IMR-90 (cell line): ENCODE measurements at regions not wholly inside any gene's neighbourhood (a gene's known extent, or its start where the extent isn't known, plus 50 kb on each side); places are given as distances from the start of the nearest gene placed in this dataset.

Experiments
- ATAC-seq: fragments of 200-7000 bp; cut with Tn5 transposase; 2 replicates; pipeline ENCODE4 v1.9.1; 2020; ENCODE audit warnings: low read depth, mild to moderate bottlenecking, moderate library complexity
- BruUV-seq: library from RNA; stranded (reverse); fragments of 400-500 nt; replicated peaks from 2 replicates; lab custom pipeline; 2021; lab: Mats Ljungman, UMichigan
- CTCF ChIA-PET: fragments of 300-600 bp; formaldehyde crosslinking; extraction: SDS; loops from one replicate; lab custom pipeline; 2021; ENCODE audit warnings: antibody characterized with exemption; lab: Yijun Ruan, JAX
- POLR2A ChIA-PET: fragments of 300-600 bp; sonication (Branson Sonifier 250); formaldehyde crosslinking; loops from one replicate; lab custom pipeline; 2022; ENCODE audit warnings: antibody characterized with exemption; ENCODE audit not compliant: unreplicated experiment; lab: Charles Lee
- DNase-seq: peaks from one replicate; pipeline ENCODE4 v3.0.0; 2013
- H2AFZ ChIP-seq: replicated peaks from 2 replicates; pipeline ENCODE3; 2013; ENCODE audit warnings: low read length, mild to moderate bottlenecking; ENCODE audit not compliant: poor library complexity
- H2AK5ac ChIP-seq: 2 replicates; pipeline ENCODE4 v1.6.1; 2013; ENCODE audit warnings: low read depth, low read length, inconsistent platforms
- H2AK9ac ChIP-seq: replicated peaks from 2 replicates; pipeline ENCODE3; 2013; ENCODE audit warnings: mild to moderate bottlenecking, low read depth, low read length, moderate library complexity; ENCODE audit not compliant: poor library complexity
- H2BK120ac ChIP-seq: 2 replicates; pipeline ENCODE4 v1.6.1; 2013; ENCODE audit warnings: low read depth, low read length, inconsistent platforms
- H2BK15ac ChIP-seq: 3 replicates; pipeline ENCODE4 v1.6.1; 2013; ENCODE audit warnings: low read depth, low read length, inconsistent platforms
- H2BK20ac ChIP-seq: 2 replicates; pipeline ENCODE4 v1.6.1; 2013; ENCODE audit warnings: low read depth, mild to moderate bottlenecking, inconsistent platforms, low read length, moderate library complexity
- H2BK5ac ChIP-seq: 2 replicates; pipeline ENCODE4 v1.6.1; 2013; ENCODE audit warnings: mild to moderate bottlenecking, low read depth, low read length, inconsistent platforms; ENCODE audit not compliant: poor library complexity, severe bottlenecking
- H3K14ac ChIP-seq: replicated peaks from 2 replicates; pipeline ENCODE4 v1.6.1; 2013; ENCODE audit warnings: low read depth, low read length, inconsistent platforms
- H3K18ac ChIP-seq: 2 replicates; pipeline ENCODE4 v1.6.1; 2013; ENCODE audit warnings: low read depth, low read length, control low read depth
- H3K23ac ChIP-seq: 2 replicates; pipeline ENCODE4 v1.6.1; 2013; ENCODE audit warnings: low read depth, low read length, inconsistent platforms
- H3K27ac ChIP-seq: 2 replicates; pipeline ENCODE4 v1.5.1; 2013; ENCODE audit warnings: mild to moderate bottlenecking, control low read depth, low read length; ENCODE audit not compliant: insufficient read depth
- H3K27me3 ChIP-seq: 2 replicates; pipeline ENCODE4 v1.6.1; 2013; ENCODE audit warnings: low read length; ENCODE audit not compliant: control insufficient read depth, insufficient read depth
- H3K36me3 ChIP-seq: 2 replicates; pipeline ENCODE4 v1.6.1; 2013; ENCODE audit warnings: low read length, mixed read lengths; ENCODE audit not compliant: control insufficient read depth, insufficient read depth
- H3K4ac ChIP-seq: 2 replicates; pipeline ENCODE4 v1.6.1; 2013; ENCODE audit warnings: low read depth, low read length, inconsistent platforms
- H3K4me1 ChIP-seq: 2 replicates; pipeline ENCODE4 v1.6.1; 2013; ENCODE audit warnings: low read length, mixed read lengths; ENCODE audit not compliant: control insufficient read depth, insufficient read depth
- H3K4me2 ChIP-seq: 2 replicates; pipeline ENCODE4 v1.6.1; 2013; ENCODE audit warnings: low read depth, mild to moderate bottlenecking, control low read depth, low read length, moderate library complexity
- H3K4me3 ChIP-seq: 2 replicates; pipeline ENCODE4 v1.5.1; 2013; ENCODE audit warnings: low read depth, mild to moderate bottlenecking, control low read depth, low read length, moderate library complexity; ENCODE audit not compliant: insufficient read depth
- H3K56ac ChIP-seq: 2 replicates; pipeline ENCODE4 v1.6.1; 2013; ENCODE audit warnings: low read length, inconsistent platforms; ENCODE audit not compliant: insufficient read depth; ENCODE audit errors: extremely low read depth
- H3K79me1 ChIP-seq, 2 experiments: 2 replicates each; pipeline ENCODE4 v1.6.1; 2013; ENCODE audit warnings: low read length in 2 of 2, inconsistent platforms in 1 of 2, low read depth in 1 of 2
- H3K9ac ChIP-seq: 2 replicates; pipeline ENCODE4 v1.6.1; 2013; ENCODE audit warnings: low read depth, low read length, control low read depth
- H3K9me1 ChIP-seq: 2 replicates; pipeline ENCODE4 v1.6.1; 2013; ENCODE audit warnings: low read length, inconsistent platforms; ENCODE audit not compliant: insufficient read depth
- H3K9me3 ChIP-seq: 2 replicates; pipeline ENCODE4 v1.6.1; 2013; ENCODE audit warnings: low read length; ENCODE audit not compliant: control insufficient read depth, insufficient read depth
- H4K20me1 ChIP-seq: 2 replicates; pipeline ENCODE4 v1.6.1; 2013; ENCODE audit warnings: low read length, inconsistent platforms; ENCODE audit not compliant: insufficient read depth
- H4K5ac ChIP-seq: 2 replicates; pipeline ENCODE4 v1.6.1; 2013; ENCODE audit warnings: mild to moderate bottlenecking, low read depth, low read length, control low read depth
- H4K8ac ChIP-seq, 2 experiments: 2 replicates each; pipeline ENCODE4 v1.6.1; 2013; ENCODE audit warnings: low read depth in 2 of 2, low read length in 2 of 2, control low read depth in 1 of 2, inconsistent platforms in 1 of 2
- H4K91ac ChIP-seq: 2 replicates; pipeline ENCODE4 v1.6.1; 2013; ENCODE audit warnings: low read depth, low read length, inconsistent platforms; ENCODE audit not compliant: insufficient read depth
- CEBPB ChIP-seq: IDR thresholded peaks from 2 replicates; pipeline ENCODE4 v1.6.1; 2012; ENCODE audit warnings: low read depth, low read length, improper control_type of control experiment
- CHD1 ChIP-seq: IDR thresholded peaks from 2 replicates; pipeline ENCODE4 v1.6.1; 2012; ENCODE audit warnings: low read depth, low read length, improper control_type of control experiment
- FOS ChIP-seq: fragments of 150-350 bp; IDR thresholded peaks from 2 replicates; pipeline ENCODE4 v1.6.1; 2016; ENCODE audit warnings: low read depth, low read length
- MAZ ChIP-seq: IDR thresholded peaks from 2 replicates; pipeline ENCODE4 v1.6.1; 2012; ENCODE audit warnings: low read depth, mild to moderate bottlenecking, low read length, improper control_type of control experiment, moderate library complexity, borderline replicate concordance
- MXI1 ChIP-seq: IDR thresholded peaks from 2 replicates; pipeline ENCODE4 v1.6.1; 2012; ENCODE audit warnings: low read depth, mild to moderate bottlenecking, low read length, moderate library complexity, borderline replicate concordance
- NFE2L2 ChIP-seq: fragments of 150-350 bp; IDR thresholded peaks from 2 replicates; pipeline ENCODE4 v1.6.1; 2016; ENCODE audit warnings: low read depth, mild to moderate bottlenecking, low read length
- RAD21 ChIP-seq: IDR thresholded peaks from 2 replicates; pipeline ENCODE4 v1.6.1; 2012; ENCODE audit warnings: low read length, improper control_type of control experiment
- RFX5 ChIP-seq: IDR thresholded peaks from 2 replicates; pipeline ENCODE4 v1.8.0; 2012; ENCODE audit warnings: low read depth, mild to moderate bottlenecking, low read length, moderate library complexity
- WGBS, 2 experiments: methylation state at CpG; one replicate each; pipeline versions ENCODE4 v1.1.5 to v1.1.7; 2013; ENCODE audit warnings: missing lambda C conversion rate in 2 of 2; ENCODE audit not compliant: insufficient read length in 1 of 2; ENCODE audit errors: extremely low coverage in 2 of 2; 5-methylcytosine and 5-hydroxymethylcytosine counted together
- dilution Hi-C: fragments of 300-500 bp; cut with HindIII; formaldehyde crosslinking; loops from one replicate; pipeline ENCODE4 v1.14.3; 2018; ENCODE audit warnings: low sequenced_read_pairs; ENCODE audit not compliant: unreplicated experiment
- in situ Hi-C: fragments of 300-500 bp; cut with MboI; formaldehyde crosslinking; loops from 3 replicates; pipeline ENCODE4 v1.14.3; 2019; ENCODE audit warnings: low sequenced_read_pairs, inconsistent platforms, mixed read lengths
- intact Hi-C: fragments of 100-400 bp; cut with micrococcal nuclease; formaldehyde crosslinking; loops from 2 replicates; pipeline ENCODE4 v1.10.0; 2022

- no peaks in the 10 kb centered on the region for H3K9me1 ChIP-seq
- no peaks in the 10 kb centered on the region for H4K20me1 ChIP-seq
- dilution Hi-C loops: no loop called here
- H3K36me3 ChIP-seq: no peaks in the 10 kb centered on the region
- H3K4me3 ChIP-seq: no peak overlapping the region
- no peaks in the 10 kb centered on the region for H3K4me1 ChIP-seq
- H3K23ac ChIP-seq: no peak overlapping the region
- 60% methylated on average over 2 of the region's 5 CpGs; no CpG with 5 or more reads in 1 of the 2 experiments for WGBS, 2 experiments
- H2AK5ac ChIP-seq: no peak overlapping the region
- intact Hi-C loops: no loop called here
- no peak overlapping the region for H3K4ac ChIP-seq
- H3K9me3 ChIP-seq: no peaks in the 10 kb centered on the region
- no peaks in the 10 kb centered on the region for H3K79me1 ChIP-seq
- H4K8ac ChIP-seq: no peak overlapping the region
- no peak overlapping the region for H4K91ac ChIP-seq
- no peak overlapping the region for H2AK9ac ChIP-seq
- no peak overlapping the region for H4K5ac ChIP-seq
- H2BK5ac ChIP-seq: no peak overlapping the region
- no peak overlapping the region for H3K14ac ChIP-seq
- H3K4me2 ChIP-seq: no peak overlapping the region
- ChIA-PET CTCF (no interaction called here), POLR2A (no interaction called here)
- ATAC-seq (no peak), DNase-seq (no peak)
- TF ChIP-seq MAZ: no peak
- no peak for TF ChIP-seq CHD1
- no peak for TF ChIP-seq NFE2L2
- no peak for TF ChIP-seq MXI1
- TF ChIP-seq RAD21: no peak
- no peak for TF ChIP-seq RFX5
- no peak for TF ChIP-seq CEBPB
- no peak for TF ChIP-seq FOS
- no peak overlapping the region for H3K27ac ChIP-seq
- in situ Hi-C loops: no loop called here
- no peak overlapping the region for H2BK20ac ChIP-seq
- no peak overlapping the region for H2AFZ ChIP-seq
- no peak overlapping the region for H3K18ac ChIP-seq
- H3K9ac ChIP-seq: no peak overlapping the region
- no peak overlapping the region for H3K56ac ChIP-seq
- no peaks in the 10 kb centered on the region for H3K27me3 ChIP-seq
- no TSS peak for BruUV-seq
- no peak overlapping the region for H2BK15ac ChIP-seq
- H2BK120ac ChIP-seq: no peak overlapping the region
Observed at GRCh38 chr18:29712785-29713184, 1329.8 kb downstream of the DSC3 start.
